ENCODE measurements at regions not wholly inside any gene's neighbourhood (a gene's known extent, or its start where the extent isn't known, plus 50 kb on each side); places are given as distances from the start of the nearest gene placed in this dataset.
A peak's percentile ranks its signal among the peaks of the same experiment; 100 is the strongest.

GRCh38 chr10:105964009-105964408 is 1200.5 kb downstream of the SORCS1 start:
- WGBS, 2 experiments, result 95% methylated on average over 5 of the region's 5 CpGs
- no peaks in the 10 kb centered on the region for H3K4me1 ChIP-seq (ENCODE audit: control insufficient read depth, insufficient read depth, low read length)
- no peaks in the 10 kb centered on the region for H3K9me3 ChIP-seq (ENCODE audit: control insufficient read depth, low read length)
- no peaks in the 10 kb centered on the region for H3K36me3 ChIP-seq (ENCODE audit: control insufficient read depth, insufficient read depth, low read length)
- no peak overlapping the region for H3K27ac ChIP-seq (ENCODE audit: insufficient read depth, low read depth, low read length, poor library complexity, severe bottlenecking)
- H3K27me3 ChIP-seq (ENCODE audit: control insufficient read depth, insufficient read depth, low read length, poor library complexity, severe bottlenecking), result no peaks in the 10 kb centered on the region
- H3K4me3 ChIP-seq (ENCODE audit: insufficient read depth, low read depth, low read length), result no peak overlapping the region

GRCh38 chr10:105963334-105963884 is 1201.1 kb downstream of the SORCS1 start:
- H3K9me3 ChIP-seq (ENCODE audit: control insufficient read depth, low read length), result no peaks in the 10 kb centered on the region
- no peak overlapping the region for H3K27ac ChIP-seq (ENCODE audit: insufficient read depth, low read depth, low read length, poor library complexity, severe bottlenecking)
- WGBS, 2 experiments, result 71 to 83% methylated on average over 1 of the region's 1 CpG
- no peaks in the 10 kb centered on the region for H3K4me1 ChIP-seq (ENCODE audit: control insufficient read depth, insufficient read depth, low read length)
- no peaks in the 10 kb centered on the region for H3K27me3 ChIP-seq (ENCODE audit: control insufficient read depth, insufficient read depth, low read length, poor library complexity, severe bottlenecking)
- H3K36me3 ChIP-seq (ENCODE audit: control insufficient read depth, insufficient read depth, low read length), result no peaks in the 10 kb centered on the region
- no peak overlapping the region for H3K4me3 ChIP-seq (ENCODE audit: insufficient read depth, low read depth, low read length)

- Histone ChIP-seq H3K27me3 (ENCODE audit: control insufficient read depth, insufficient read depth, low read length, poor library complexity, severe bottlenecking) (no peaks in the 10 kb centered on the region), H3K4me1 (ENCODE audit: control insufficient read depth, insufficient read depth, low read length) (peaks cover 12% of the 10 kb centered on the region), H3K4me3 (ENCODE audit: insufficient read depth, low read depth, low read length) (no peak overlapping the region), H3K36me3 (ENCODE audit: control insufficient read depth, insufficient read depth, low read length) (no peaks in the 10 kb centered on the region), H3K9me3 (ENCODE audit: control insufficient read depth, low read length) (no peaks in the 10 kb centered on the region), H3K27ac (ENCODE audit: insufficient read depth, low read depth, low read length, poor library complexity, severe bottlenecking) (no peak overlapping the region)
- WGBS, 2 experiments, result 93 to 100% methylated on average over 1 of the region's 1 CpG
Observed at GRCh38 chr10:105956550-105956949, 1208.0 kb downstream of the SORCS1 start.

- Histone ChIP-seq H3K9me3 (ENCODE audit: control insufficient read depth, low read length) (no peaks in the 10 kb centered on the region), H3K4me3 (ENCODE audit: insufficient read depth, low read depth, low read length) (no peak overlapping the region), H3K27me3 (ENCODE audit: control insufficient read depth, insufficient read depth, low read length, poor library complexity, severe bottlenecking) (no peaks in the 10 kb centered on the region), H3K36me3 (ENCODE audit: control insufficient read depth, insufficient read depth, low read length) (no peaks in the 10 kb centered on the region), H3K27ac (ENCODE audit: insufficient read depth, low read depth, low read length, poor library complexity, severe bottlenecking) (no peak overlapping the region), H3K4me1 (ENCODE audit: control insufficient read depth, insufficient read depth, low read length) (peaks cover 12% of the 10 kb centered on the region)
- 93 to 96% methylated on average over 2 to 3 of the region's 3 CpGs for WGBS, 2 experiments
Observed at GRCh38 chr10:105953861-105954260, 1210.6 kb downstream of the SORCS1 start.

GRCh38 chr10:105953056-105953455 is 1211.5 kb downstream of the SORCS1 start:
- H3K27ac ChIP-seq (ENCODE audit: insufficient read depth, low read depth, low read length, poor library complexity, severe bottlenecking), result no peak overlapping the region
- 90 to 100% methylated on average over 3 of the region's 4 CpGs for WGBS, 2 experiments
- H3K4me3 ChIP-seq (ENCODE audit: insufficient read depth, low read depth, low read length), result no peak overlapping the region
- H3K4me1 ChIP-seq (ENCODE audit: control insufficient read depth, insufficient read depth, low read length), result peaks cover 12% of the 10 kb centered on the region
- H3K36me3 ChIP-seq (ENCODE audit: control insufficient read depth, insufficient read depth, low read length), result no peaks in the 10 kb centered on the region
- no peaks in the 10 kb centered on the region for H3K27me3 ChIP-seq (ENCODE audit: control insufficient read depth, insufficient read depth, low read length, poor library complexity, severe bottlenecking)
- no peaks in the 10 kb centered on the region for H3K9me3 ChIP-seq (ENCODE audit: control insufficient read depth, low read length)

- no peaks in the 10 kb centered on the region for H3K36me3 ChIP-seq (ENCODE audit: control insufficient read depth, insufficient read depth, low read length)
- H3K27ac ChIP-seq (ENCODE audit: insufficient read depth, low read depth, low read length, poor library complexity, severe bottlenecking), result peak overlapping the region; percentile 47
- H3K9me3 ChIP-seq (ENCODE audit: control insufficient read depth, low read length), result no peaks in the 10 kb centered on the region
- H3K27me3 ChIP-seq (ENCODE audit: control insufficient read depth, insufficient read depth, low read length, poor library complexity, severe bottlenecking), result no peaks in the 10 kb centered on the region
- no peak overlapping the region for H3K4me3 ChIP-seq (ENCODE audit: insufficient read depth, low read depth, low read length)
- H3K4me1 ChIP-seq (ENCODE audit: control insufficient read depth, insufficient read depth, low read length), result peaks cover 12% of the 10 kb centered on the region
- 34 to 39% methylated on average over 3 of the region's 3 CpGs for WGBS, 2 experiments
Observed at GRCh38 chr10:105952153-105952552, 1212.4 kb downstream of the SORCS1 start.

- Histone ChIP-seq H3K4me1 (ENCODE audit: control insufficient read depth, insufficient read depth, low read length) (peaks cover 12% of the 10 kb centered on the region), H3K36me3 (ENCODE audit: control insufficient read depth, insufficient read depth, low read length) (no peaks in the 10 kb centered on the region), H3K27me3 (ENCODE audit: control insufficient read depth, insufficient read depth, low read length, poor library complexity, severe bottlenecking) (no peaks in the 10 kb centered on the region), H3K4me3 (ENCODE audit: insufficient read depth, low read depth, low read length) (no peak overlapping the region), H3K27ac (ENCODE audit: insufficient read depth, low read depth, low read length, poor library complexity, severe bottlenecking) (no peak overlapping the region), H3K9me3 (ENCODE audit: control insufficient read depth, low read length) (no peaks in the 10 kb centered on the region)
- 61 to 67% methylated on average over 2 of the region's 2 CpGs for WGBS, 2 experiments
Observed at GRCh38 chr10:105950410-105950809, 1214.1 kb downstream of the SORCS1 start.

- no peaks in the 10 kb centered on the region for H3K36me3 ChIP-seq (ENCODE audit: control insufficient read depth, insufficient read depth, low read length)
- H3K4me1 ChIP-seq (ENCODE audit: control insufficient read depth, insufficient read depth, low read length), result peaks cover 12% of the 10 kb centered on the region
- 58 to 80% methylated on average over 2 of the region's 2 CpGs for WGBS, 2 experiments
- H3K27ac ChIP-seq (ENCODE audit: insufficient read depth, low read depth, low read length, poor library complexity, severe bottlenecking), result no peak overlapping the region
- no peaks in the 10 kb centered on the region for H3K9me3 ChIP-seq (ENCODE audit: control insufficient read depth, low read length)
- no peaks in the 10 kb centered on the region for H3K27me3 ChIP-seq (ENCODE audit: control insufficient read depth, insufficient read depth, low read length, poor library complexity, severe bottlenecking)
- no peak overlapping the region for H3K4me3 ChIP-seq (ENCODE audit: insufficient read depth, low read depth, low read length)
Observed at GRCh38 chr10:105949721-105950120, 1214.8 kb downstream of the SORCS1 start.

GRCh38 chr10:105925045-105925785 is 1239.3 kb downstream of the SORCS1 start:
- Histone ChIP-seq H3K4me3 (ENCODE audit: insufficient read depth, low read depth, low read length) (no peak overlapping the region), H3K27me3 (ENCODE audit: control insufficient read depth, insufficient read depth, low read length, poor library complexity, severe bottlenecking) (no peaks in the 10 kb centered on the region), H3K4me1 (ENCODE audit: control insufficient read depth, insufficient read depth, low read length) (no peaks in the 10 kb centered on the region), H3K9me3 (ENCODE audit: control insufficient read depth, low read length) (no peaks in the 10 kb centered on the region), H3K36me3 (ENCODE audit: control insufficient read depth, insufficient read depth, low read length) (no peaks in the 10 kb centered on the region), H3K27ac (ENCODE audit: insufficient read depth, low read depth, low read length, poor library complexity, severe bottlenecking) (no peak overlapping the region)
- 81 to 88% methylated on average over 4 of the region's 4 CpGs for WGBS, 2 experiments

GRCh38 chr10:105921348-105921747 is 1243.2 kb downstream of the SORCS1 start:
- H3K9me3 ChIP-seq (ENCODE audit: control insufficient read depth, low read length), result no peaks in the 10 kb centered on the region
- no peak overlapping the region for H3K27ac ChIP-seq (ENCODE audit: insufficient read depth, low read depth, low read length, poor library complexity, severe bottlenecking)
- no peaks in the 10 kb centered on the region for H3K36me3 ChIP-seq (ENCODE audit: control insufficient read depth, insufficient read depth, low read length)
- H3K4me3 ChIP-seq (ENCODE audit: insufficient read depth, low read depth, low read length), result no peak overlapping the region
- 92 to 98% methylated on average over 3 of the region's 3 CpGs for WGBS, 2 experiments
- no peaks in the 10 kb centered on the region for H3K27me3 ChIP-seq (ENCODE audit: control insufficient read depth, insufficient read depth, low read length, poor library complexity, severe bottlenecking)
- no peaks in the 10 kb centered on the region for H3K4me1 ChIP-seq (ENCODE audit: control insufficient read depth, insufficient read depth, low read length)

Measured in ectodermal cell (in vitro differentiated cells).